Neural cell (in vitro differentiated cells): ENCODE measurements at regions not wholly inside any gene's neighbourhood (a gene's known extent, or its start where the extent isn't known, plus 50 kb on each side); places are given as distances from the start of the nearest gene placed in this dataset.

Experiments used
- H2AFZ ChIP-seq: fragments of 200-600, 300-800 bp; sonication (generic), shearing (Covaris generic); 2 replicates; pipeline ENCODE4 v1.6.0; 2014; ENCODE audit warnings: low read depth, mild to moderate bottlenecking, antibody characterized with exemption, low read length, moderate library complexity
- H3F3A ChIP-seq: fragments of 200-600 bp; shearing (Covaris generic); 2 replicates; pipeline ENCODE4 v1.6.1; 2016; ENCODE audit warnings: mild to moderate bottlenecking, moderate library complexity, mixed read lengths, antibody characterized with exemption, low read length; ENCODE audit not compliant: insufficient read depth, poor library complexity, severe bottlenecking
- H3K27ac ChIP-seq: fragments of 200-600, 300-800 bp; sonication (generic), shearing (Covaris generic); 2 replicates; pipeline ENCODE4 v1.5.1; 2014; ENCODE audit warnings: mild to moderate bottlenecking, low read length, moderate library complexity
- H3K27me3 ChIP-seq: fragments of 300-800, 200-600 bp; sonication (generic), shearing (Covaris generic); 2 replicates; pipeline ENCODE4 v1.6.0; 2014; ENCODE audit warnings: mild to moderate bottlenecking, low read depth, low read length, moderate library complexity; ENCODE audit not compliant: insufficient read depth
- H3K36me3 ChIP-seq: fragments of 300-800, 200-600 bp; sonication (generic), shearing (Covaris generic); 2 replicates; pipeline ENCODE4 v1.5.1; 2014; ENCODE audit warnings: mild to moderate bottlenecking, antibody characterized with exemption, low read length, moderate library complexity; ENCODE audit not compliant: insufficient read depth
- H3K4me2 ChIP-seq: fragments of 300-800, 200-600 bp; sonication (generic), shearing (Covaris generic); 2 replicates; pipeline ENCODE4 v1.6.0; 2014; ENCODE audit warnings: mild to moderate bottlenecking, low read length
- H3K4me3 ChIP-seq: fragments of 300-800, 200-600 bp; sonication (generic), shearing (Covaris generic); 2 replicates; pipeline ENCODE4 v1.5.1; 2014; ENCODE audit warnings: mild to moderate bottlenecking, low read length, moderate library complexity
- H3K79me2 ChIP-seq: fragments of 200-600 bp; shearing (Covaris generic); replicated peaks from 2 replicates; pipeline ENCODE4 v1.6.0; 2014; ENCODE audit warnings: mild to moderate bottlenecking, low read length, moderate library complexity; ENCODE audit not compliant: insufficient read depth
- H3K9ac ChIP-seq: fragments of 300-800, 200-600 bp; sonication (generic), shearing (Covaris generic); 2 replicates; pipeline ENCODE4 v1.6.1; 2016; ENCODE audit warnings: mild to moderate bottlenecking, low read length, mixed read lengths
- H3K9me2 ChIP-seq: fragments of 200-600 bp; shearing (Covaris generic); 2 replicates; pipeline ENCODE4 v1.6.1; 2016; ENCODE audit warnings: mild to moderate bottlenecking, low read length, mixed read lengths; ENCODE audit not compliant: insufficient read depth
- H3K9me3 ChIP-seq: fragments of 200-600, 300-800 bp; sonication (generic), shearing (Covaris generic); 2 replicates; pipeline ENCODE4 v1.6.1; 2016; ENCODE audit warnings: mild to moderate bottlenecking, mixed run types, low read length, moderate library complexity, mixed read lengths
- H4K20me1 ChIP-seq: fragments of 200-600 bp; shearing (Covaris generic); 2 replicates; pipeline ENCODE4 v1.6.1; 2016; ENCODE audit warnings: mild to moderate bottlenecking, mixed run types; ENCODE audit not compliant: insufficient read depth
- CTCF ChIP-seq: fragments of 450-650 bp; IDR thresholded peaks from 2 replicates; pipeline ENCODE4 v1.5.1; 2014; ENCODE audit warnings: antibody characterized with exemption, mild to moderate bottlenecking, moderate library complexity; ENCODE audit not compliant: poor library complexity, severe bottlenecking
- EP300 ChIP-seq: fragments of 450-650 bp; conservative IDR thresholded peaks from 2 replicates; pipeline ENCODE4 v1.6.1; 2014; ENCODE audit warnings: antibody characterized with exemption, mild to moderate bottlenecking, moderate library complexity; ENCODE audit not compliant: poor library complexity, severe bottlenecking
- EZH2 ChIP-seq: fragments of 200-600, 300-800 bp; shearing (Covaris generic), sonication (generic); IDR thresholded peaks from 2 replicates; pipeline ENCODE4 v1.6.1; 2014; ENCODE audit warnings: antibody characterized with exemption, low read length, borderline replicate concordance, mild to moderate bottlenecking; ENCODE audit not compliant: insufficient read depth, poor library complexity, severe bottlenecking
- MXI1 ChIP-seq: fragments of 450-650 bp; conservative IDR thresholded peaks from 2 replicates; pipeline ENCODE4 v1.6.1; 2014; ENCODE audit warnings: antibody characterized with exemption, mild to moderate bottlenecking; ENCODE audit not compliant: poor library complexity, severe bottlenecking
- POLR2AphosphoS5 ChIP-seq: IDR thresholded peaks from 2 replicates; pipeline ENCODE4 v1.6.1; 2012
- RAD21 ChIP-seq: fragments of 450-650 bp; conservative IDR thresholded peaks from 2 replicates; pipeline ENCODE4 v1.6.1; 2014; ENCODE audit warnings: antibody characterized with exemption, mild to moderate bottlenecking, moderate library complexity
- REST ChIP-seq: IDR thresholded peaks from 2 replicates; pipeline ENCODE4 v1.6.1; 2012; ENCODE audit warnings: borderline replicate concordance
- SMC3 ChIP-seq: fragments of 450-650 bp; conservative IDR thresholded peaks from 2 replicates; pipeline ENCODE4 v1.6.1; 2014; ENCODE audit warnings: antibody characterized with exemption, mild to moderate bottlenecking, moderate library complexity; ENCODE audit not compliant: poor library complexity
- TAF1 ChIP-seq: IDR thresholded peaks from 2 replicates; pipeline ENCODE4 v1.6.1; 2012; ENCODE audit warnings: low read depth

- no peak overlapping the region for H2AFZ ChIP-seq
- no peak overlapping the region for H3K4me2 ChIP-seq
- H3K9me3 ChIP-seq, result no peaks in the 10 kb centered on the region
- H3K4me3 ChIP-seq, result no peak overlapping the region
- H4K20me1 ChIP-seq, result no peaks in the 10 kb centered on the region
- H3K9me2 ChIP-seq, result no peaks in the 10 kb centered on the region
- H3K27me3 ChIP-seq, result no peaks in the 10 kb centered on the region
- H3K9ac ChIP-seq, result no peak overlapping the region
- no peaks in the 10 kb centered on the region for H3F3A ChIP-seq
- no peaks in the 10 kb centered on the region for H3K36me3 ChIP-seq
- H3K27ac ChIP-seq, result no peak overlapping the region
- H3K79me2 ChIP-seq, result no peaks in the 10 kb centered on the region
- no peak for TF ChIP-seq POLR2AphosphoS5
- no peak for TF ChIP-seq CTCF
- no peak for TF ChIP-seq REST
- no peak for TF ChIP-seq RAD21
- TF ChIP-seq EZH2, result no peak
- TF ChIP-seq TAF1, result no peak
- TF ChIP-seq SMC3, result no peak
- no peak for TF ChIP-seq MXI1
- TF ChIP-seq EP300, result no peak
These were observed 70.3 kb upstream of the ZFR start for GRCh38 chr5:32514806-32515205.

DNA sequence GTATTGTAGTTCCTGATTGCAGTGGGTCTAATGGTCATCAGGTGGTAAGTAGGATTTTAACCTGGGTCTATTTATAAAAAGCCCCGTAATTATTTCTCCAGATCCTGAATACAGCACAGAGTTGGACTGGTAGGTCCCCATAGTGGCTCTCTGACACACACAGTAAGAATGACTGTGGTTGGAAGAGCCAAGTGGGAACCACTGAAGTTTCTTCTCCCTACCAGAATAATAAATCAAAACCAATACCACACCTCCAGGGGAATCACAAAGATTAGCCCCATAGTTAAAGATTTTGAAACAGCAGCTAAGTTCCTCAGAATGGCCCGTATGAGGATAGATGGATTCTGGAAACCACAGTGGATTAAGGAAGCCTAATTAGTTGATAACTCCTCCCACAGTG is 68.4 kb upstream of the ZFR start:
- H3K27ac ChIP-seq, result no peak overlapping the region
- H3K4me2 ChIP-seq, result no peak overlapping the region
- no peaks in the 10 kb centered on the region for H3K9me3 ChIP-seq
- H3F3A ChIP-seq, result no peaks in the 10 kb centered on the region
- no peaks in the 10 kb centered on the region for H3K9me2 ChIP-seq
- H3K4me3 ChIP-seq, result no peak overlapping the region
- no peak overlapping the region for H3K9ac ChIP-seq
- TF ChIP-seq SMC3, result no peak
- no peak for TF ChIP-seq RAD21
- TF ChIP-seq POLR2AphosphoS5, result no peak
- no peak for TF ChIP-seq EZH2
- TF ChIP-seq EP300, result no peak
- no peak for TF ChIP-seq TAF1
- no peak for TF ChIP-seq REST
- no peak overlapping the region for H2AFZ ChIP-seq
- H4K20me1 ChIP-seq, result no peaks in the 10 kb centered on the region
- no peaks in the 10 kb centered on the region for H3K36me3 ChIP-seq
- no peaks in the 10 kb centered on the region for H3K79me2 ChIP-seq
- H3K27me3 ChIP-seq, result no peaks in the 10 kb centered on the region
